ENCODE measurements at regions not wholly inside any gene's neighbourhood (a gene's known extent, or its start where the extent isn't known, plus 50 kb on each side); places are given as distances from the start of the nearest gene placed in this dataset.
"Not testable (repeated sequence)": the region's sequence is repeated elsewhere in the genome, so short reads cannot be mapped to it uniquely, and the experiment has no call there.

GRCh38 chr3:153818338-153818737 lies 302.9 kb upstream of the ARHGEF26 start:
- TF ChIP-seq CTCF (optimal IDR thresholded peaks at IDR 0.05 in 1 of 3, IDR thresholded peaks at IDR 0.05 in 1 of 3, conservative IDR thresholded peaks at IDR 0.05 in 1 of 3; ENCODE audit: extremely low read depth in 1 of 3, insufficient read depth in 2 of 3, low read length in 3 of 3) (no peak), EZH2 (IDR thresholded peaks at IDR 0.05; ENCODE audit: low read length) (no peak)
- H3K9me3 ChIP-seq (ENCODE audit: control insufficient read depth, low read depth, low read length): no peaks in the 10 kb centered on the region
- dilution Hi-C loops (cut with MboI; ENCODE audit: extremely low pct_ligation_motif_present, low sequenced_read_pairs): no loop called here
- H3K27ac ChIP-seq (ENCODE audit: control insufficient read depth, insufficient read depth, low read length): no peak overlapping the region
- no peak for FAIRE-seq
- no peaks in the 10 kb centered on the region for H4K20me1 ChIP-seq (ENCODE audit: control insufficient read depth, extremely low read depth, insufficient read depth, low read length)
- H3K79me2 ChIP-seq (ENCODE audit: control insufficient read depth, insufficient read depth, low read length): no peaks in the 10 kb centered on the region
- H2AFZ ChIP-seq (ENCODE audit: control insufficient read depth, low read length): no peak overlapping the region
- H3K4me1 ChIP-seq (ENCODE audit: control insufficient read depth, extremely low read depth, insufficient read depth, low read length): no peaks in the 10 kb centered on the region
- no peak overlapping the region for H3K4me2 ChIP-seq (ENCODE audit: control insufficient read depth, extremely low read depth, insufficient read depth, low read depth, low read length)
- no peak overlapping the region for H3K4me3 ChIP-seq (ENCODE audit: control insufficient read depth in 2 of 3, extremely low read depth in 1 of 3, insufficient read depth in 2 of 3, low read depth in 1 of 3, low read length in 3 of 3)
- no peaks in the 10 kb centered on the region for H3K27me3 ChIP-seq (ENCODE audit: control insufficient read depth, extremely low read depth, insufficient read depth, low read length)
- H3K36me3 ChIP-seq (ENCODE audit: control insufficient read depth in 2 of 2, extremely low read depth in 1 of 2, insufficient read depth in 2 of 2, low read length in 2 of 2): no peaks in the 10 kb centered on the region
- no peak for DNase-seq (ENCODE audit: low read depth, low spot score)
- H3K9ac ChIP-seq (ENCODE audit: control insufficient read depth, extremely low read depth, insufficient read depth, low read length): no peak overlapping the region
- no peaks in the 10 kb centered on the region for H3K9me1 ChIP-seq (ENCODE audit: control insufficient read depth, extremely low read depth, insufficient read depth, low read length)

GRCh38 chr3:153820035-153820434 lies 301.2 kb upstream of the ARHGEF26 start:
- no peaks in the 10 kb centered on the region for H4K20me1 ChIP-seq (ENCODE audit: control insufficient read depth, extremely low read depth, insufficient read depth, low read length)
- dilution Hi-C loops (cut with MboI; ENCODE audit: extremely low pct_ligation_motif_present, low sequenced_read_pairs): no loop called here
- H3K36me3 ChIP-seq (ENCODE audit: control insufficient read depth in 2 of 2, extremely low read depth in 1 of 2, insufficient read depth in 2 of 2, low read length in 2 of 2): no peaks in the 10 kb centered on the region
- TF ChIP-seq CTCF (optimal IDR thresholded peaks at IDR 0.05 in 1 of 3, IDR thresholded peaks at IDR 0.05 in 1 of 3, conservative IDR thresholded peaks at IDR 0.05 in 1 of 3; ENCODE audit: extremely low read depth in 1 of 3, insufficient read depth in 2 of 3, low read length in 3 of 3) (no peak), EZH2 (IDR thresholded peaks at IDR 0.05; ENCODE audit: low read length) (no peak)
- no peaks in the 10 kb centered on the region for H3K9me3 ChIP-seq (ENCODE audit: control insufficient read depth, low read depth, low read length)
- no peak overlapping the region for H2AFZ ChIP-seq (ENCODE audit: control insufficient read depth, low read length)
- DNase-seq (ENCODE audit: low read depth, low spot score) (no peak), FAIRE-seq (no peak)
- no peak overlapping the region for H3K27ac ChIP-seq (ENCODE audit: control insufficient read depth, insufficient read depth, low read length)
- H3K4me1 ChIP-seq (ENCODE audit: control insufficient read depth, extremely low read depth, insufficient read depth, low read length): no peaks in the 10 kb centered on the region
- no peak overlapping the region for H3K4me3 ChIP-seq (ENCODE audit: control insufficient read depth in 2 of 3, extremely low read depth in 1 of 3, insufficient read depth in 2 of 3, low read depth in 1 of 3, low read length in 3 of 3)
- H3K79me2 ChIP-seq (ENCODE audit: control insufficient read depth, insufficient read depth, low read length): no peaks in the 10 kb centered on the region
- H3K9me1 ChIP-seq (ENCODE audit: control insufficient read depth, extremely low read depth, insufficient read depth, low read length): no peaks in the 10 kb centered on the region
- H3K9ac ChIP-seq (ENCODE audit: control insufficient read depth, extremely low read depth, insufficient read depth, low read length): no peak overlapping the region
- no peak overlapping the region for H3K4me2 ChIP-seq (ENCODE audit: control insufficient read depth, extremely low read depth, insufficient read depth, low read depth, low read length)
- no peaks in the 10 kb centered on the region for H3K27me3 ChIP-seq (ENCODE audit: control insufficient read depth, extremely low read depth, insufficient read depth, low read length)

- H3K4me2 ChIP-seq (ENCODE audit: control insufficient read depth, extremely low read depth, insufficient read depth, low read depth, low read length); H3K27ac ChIP-seq (ENCODE audit: control insufficient read depth, insufficient read depth, low read length); DNase-seq (ENCODE audit: low read depth, low spot score): not testable (repeated sequence)
Observed at GRCh38 chr3:153828346-153828745, 292.8 kb upstream of the ARHGEF26 start.

More at GRCh38 chr3:153828346-153828745, 292.8 kb upstream of the ARHGEF26 start:
- FAIRE-seq; H3K9me1 ChIP-seq (ENCODE audit: control insufficient read depth, extremely low read depth, insufficient read depth, low read length); H3K9ac ChIP-seq (ENCODE audit: control insufficient read depth, extremely low read depth, insufficient read depth, low read length); H3K4me3 ChIP-seq (ENCODE audit: control insufficient read depth in 2 of 3, extremely low read depth in 1 of 3, insufficient read depth in 2 of 3, low read depth in 1 of 3, low read length in 3 of 3); dilution Hi-C loops (cut with MboI; ENCODE audit: extremely low pct_ligation_motif_present, low sequenced_read_pairs); H3K36me3 ChIP-seq (ENCODE audit: control insufficient read depth in 2 of 2, extremely low read depth in 1 of 2, insufficient read depth in 2 of 2, low read length in 2 of 2); H3K79me2 ChIP-seq (ENCODE audit: control insufficient read depth, insufficient read depth, low read length); H4K20me1 ChIP-seq (ENCODE audit: control insufficient read depth, extremely low read depth, insufficient read depth, low read length); H3K27me3 ChIP-seq (ENCODE audit: control insufficient read depth, extremely low read depth, insufficient read depth, low read length); H2AFZ ChIP-seq (ENCODE audit: control insufficient read depth, low read length); H3K9me3 ChIP-seq (ENCODE audit: control insufficient read depth, low read depth, low read length); H3K4me1 ChIP-seq (ENCODE audit: control insufficient read depth, extremely low read depth, insufficient read depth, low read length): not testable (repeated sequence)
